ENCODE measurements at regions not wholly inside any gene's neighbourhood (a gene's known extent, or its start where the extent isn't known, plus 50 kb on each side); places are given as distances from the start of the nearest gene placed in this dataset.
"Not testable (repeated sequence)": the region's sequence is repeated elsewhere in the genome, so short reads cannot be mapped to it uniquely, and the experiment has no call there.

- no peak overlapping the region for H3K27ac Mint-ChIP-seq
- H3K9me3 Mint-ChIP-seq, result peaks cover 8% of the 10 kb centered on the region
- no peaks in the 10 kb centered on the region for H3K36me3 Mint-ChIP-seq (ENCODE audit: low read depth)
- no peak overlapping the region for H3K4me3 Mint-ChIP-seq
- no peak for TF ChIP-seq CTCF (IDR thresholded peaks at IDR 0.05; ENCODE audit: unreplicated experiment in 3 of 3)
- peaks cover 8% of the 10 kb centered on the region for H3K4me1 Mint-ChIP-seq
- H3K27me3 Mint-ChIP-seq (ENCODE audit: low read depth), result no peaks in the 10 kb centered on the region
Observed at GRCh38 chr3:167012691-167013090, 367.4 kb downstream of the ZBBX start.

GRCh38 chr3:167008791-167009190, 371.3 kb downstream of the ZBBX start:
- peak overlapping the region in 1 of 3 experiments; percentile 6 for H3K27ac Mint-ChIP-seq
- no peaks in the 10 kb centered on the region for H3K36me3 Mint-ChIP-seq (ENCODE audit: low read depth)
- H3K9me3 Mint-ChIP-seq, result peaks cover 8% of the 10 kb centered on the region
- H3K4me3 Mint-ChIP-seq, result no peak overlapping the region
- no peak for TF ChIP-seq CTCF (IDR thresholded peaks at IDR 0.05; ENCODE audit: unreplicated experiment in 3 of 3)
- peaks cover 13% of the 10 kb centered on the region for H3K4me1 Mint-ChIP-seq
- H3K27me3 Mint-ChIP-seq (ENCODE audit: low read depth), result no peaks in the 10 kb centered on the region

DNA sequence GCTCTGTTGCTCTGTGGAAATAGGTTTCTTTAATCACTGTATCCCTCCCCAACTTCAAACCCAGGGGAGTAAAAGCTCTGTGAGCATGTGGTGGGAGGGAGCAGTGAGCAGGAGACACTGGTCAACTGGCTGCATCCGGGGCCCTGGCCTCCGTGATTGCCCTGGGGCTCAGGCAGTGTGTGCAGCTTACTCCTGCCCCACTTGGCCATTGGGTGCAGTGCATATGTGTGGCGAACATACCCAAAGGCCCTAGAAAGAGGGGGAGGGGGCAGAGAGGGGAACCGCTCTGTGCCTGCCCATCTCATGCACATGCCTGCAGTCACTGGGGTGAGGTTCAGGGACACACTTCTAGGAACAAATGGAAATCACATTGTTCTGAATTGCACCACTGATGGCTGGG, 378.7 kb downstream of the ZBBX start:
- Mint-ChIP-seq H3K4me1 (peaks cover 4% of the 10 kb centered on the region), H3K27me3 (ENCODE audit: low read depth) (no peaks in the 10 kb centered on the region), H3K36me3 (ENCODE audit: low read depth) (no peaks in the 10 kb centered on the region), H3K4me3 (no peak overlapping the region), H3K27ac (no peak overlapping the region), H3K9me3 (peaks cover 13% of the 10 kb centered on the region)
- TF ChIP-seq CTCF (IDR thresholded peaks at IDR 0.05; ENCODE audit: unreplicated experiment in 3 of 3), result no peak

DNA sequence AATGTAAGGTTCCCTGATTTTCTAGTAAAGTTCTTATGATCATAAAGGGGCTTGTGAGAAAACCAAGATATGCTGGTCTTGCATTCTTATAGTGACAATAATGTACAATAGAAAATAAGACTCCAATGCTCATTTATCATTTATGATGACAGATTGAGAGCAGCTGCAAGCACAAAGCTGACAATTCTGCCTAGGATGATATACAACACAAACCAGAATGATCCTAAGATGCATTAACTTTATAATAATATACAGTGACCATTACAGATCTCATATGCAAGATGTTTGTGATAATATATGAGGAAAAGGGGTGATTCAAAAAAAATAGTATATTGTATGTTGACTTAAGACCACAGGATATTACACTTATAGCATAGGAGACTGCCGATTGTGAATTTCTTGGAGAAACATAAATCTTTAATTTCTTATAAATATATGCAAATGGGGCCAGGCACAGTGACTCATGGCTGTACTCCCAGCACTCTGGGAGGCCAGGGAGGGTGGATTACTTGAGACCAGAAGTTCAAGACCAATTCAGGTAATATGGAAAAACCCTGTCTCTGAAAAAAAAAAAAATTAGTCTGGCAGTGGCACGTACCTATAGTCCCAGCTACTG, 387.0 kb downstream of the ZBBX start:
- Mint-ChIP-seq H3K4me1 (peaks cover 10% of the 10 kb centered on the region), H3K36me3 (ENCODE audit: low read depth) (no peaks in the 10 kb centered on the region), H3K27ac (peak overlapping the region in 1 of 3 experiments; percentile 27), H3K9me3 (no peaks in the 10 kb centered on the region), H3K4me3 (no peak overlapping the region), H3K27me3 (ENCODE audit: low read depth) (no peaks in the 10 kb centered on the region)
- TF ChIP-seq CTCF (IDR thresholded peaks at IDR 0.05; ENCODE audit: unreplicated experiment in 3 of 3), result no peak

DNA sequence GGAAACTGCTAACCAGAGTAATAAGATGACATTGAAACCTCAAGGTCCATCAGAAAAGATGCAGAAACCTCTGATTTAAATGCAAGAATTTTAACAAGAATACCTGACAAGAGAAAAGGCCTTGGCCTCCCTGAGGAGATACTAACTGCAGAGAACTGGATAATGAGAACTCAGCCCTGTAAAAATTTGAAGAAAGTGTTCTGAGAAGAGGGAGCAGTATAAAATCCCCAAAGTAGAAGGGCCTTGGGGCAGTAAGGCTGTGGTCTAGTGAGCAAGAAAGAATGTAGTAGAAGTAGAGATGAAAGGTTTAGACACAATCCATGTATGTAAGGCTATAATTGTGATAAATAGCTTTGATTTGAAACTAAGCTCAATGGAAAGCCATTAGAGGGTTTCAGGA, 394.1 kb downstream of the ZBBX start:
- TF ChIP-seq CTCF (IDR thresholded peaks at IDR 0.05; ENCODE audit: unreplicated experiment in 3 of 3), result no peak
- Mint-ChIP-seq H3K4me3 (no peak overlapping the region), H3K36me3 (ENCODE audit: low read depth) (no peaks in the 10 kb centered on the region), H3K4me1 (no peaks in the 10 kb centered on the region), H3K9me3 (no peaks in the 10 kb centered on the region), H3K27ac (no peak overlapping the region), H3K27me3 (ENCODE audit: low read depth) (no peaks in the 10 kb centered on the region)

DNA sequence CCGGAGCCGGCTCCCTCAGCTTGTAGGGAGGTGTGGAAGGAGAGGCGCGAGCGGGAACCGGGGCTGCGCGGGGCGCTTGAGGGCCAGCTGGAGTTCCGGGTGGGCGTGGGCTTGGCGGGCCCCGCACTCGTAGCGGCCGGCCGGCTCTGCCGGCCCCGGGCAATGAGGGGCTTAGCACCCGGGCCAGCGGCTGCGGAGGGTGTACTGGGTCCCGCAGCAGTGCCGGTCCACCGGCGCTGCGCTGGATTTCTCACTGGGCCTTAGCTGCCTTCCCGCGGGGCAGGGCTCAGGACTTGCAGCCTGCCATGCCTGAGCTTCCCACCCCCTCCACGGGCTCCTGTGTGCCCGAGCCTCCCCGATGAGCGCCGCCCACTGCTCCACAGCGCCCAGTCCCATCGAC, 404.3 kb downstream of the ZBBX start:
- H3K4me1 Mint-ChIP-seq; H3K4me3 Mint-ChIP-seq; H3K27ac Mint-ChIP-seq; H3K9me3 Mint-ChIP-seq; H3K36me3 Mint-ChIP-seq (ENCODE audit: low read depth); H3K27me3 Mint-ChIP-seq (ENCODE audit: low read depth): not testable (repeated sequence)

DNA sequence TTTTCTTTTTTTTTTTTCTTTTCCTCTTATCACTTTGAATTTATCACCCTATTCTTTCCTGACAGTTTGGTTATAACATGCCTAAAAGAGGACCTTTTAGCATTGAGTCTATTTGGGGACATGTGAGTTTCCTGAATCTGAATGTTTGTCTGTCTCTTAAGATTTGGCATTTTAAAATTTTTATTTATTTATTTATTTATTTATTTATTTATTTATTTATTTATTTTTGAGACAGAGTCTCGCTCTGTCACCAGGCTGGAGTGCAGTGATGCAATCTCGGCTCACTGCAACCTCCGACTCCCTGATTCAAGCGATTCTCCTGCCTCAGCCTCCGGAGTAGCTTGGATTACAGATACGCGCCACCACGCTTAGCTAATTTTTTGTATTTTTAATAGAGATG, 412.4 kb downstream of the ZBBX start:
- H3K27ac Mint-ChIP-seq; H3K4me1 Mint-ChIP-seq; H3K4me3 Mint-ChIP-seq; H3K9me3 Mint-ChIP-seq; H3K36me3 Mint-ChIP-seq (ENCODE audit: low read depth); H3K27me3 Mint-ChIP-seq (ENCODE audit: low read depth): not testable (repeated sequence)

All from nephron (organoid).